Upper lobe of right lung (tissue), 1 donor: ENCODE measurements at regions not wholly inside any gene's neighbourhood (a gene's known extent, or its start where the extent isn't known, plus 50 kb on each side); places are given as distances from the start of the nearest gene placed in this dataset.

Experiments
- ATAC-seq: fragments of 200-7000 bp; cut with Tn5 transposase; one replicate; pipeline ENCODE4 v1.9.1; 2020; ENCODE audit warnings: mild to moderate bottlenecking, moderate library complexity
- DNase-seq: peaks from one replicate; pipeline ENCODE4 v3.0.0-alpha.2; 2020
- H3K27ac ChIP-seq: fragments of 200-600 bp; one replicate; pipeline ENCODE4 v1.8.0; 2022
- H3K27me3 ChIP-seq: fragments of 200-600 bp; one replicate; pipeline ENCODE4 v1.8.0; 2022; ENCODE audit warnings: mild to moderate bottlenecking
- H3K36me3 ChIP-seq: fragments of 200-600 bp; one replicate; pipeline ENCODE4 v1.8.0; 2022
- H3K4me1 ChIP-seq: fragments of 200-600 bp; one replicate; pipeline ENCODE4 v1.8.0; 2022
- H3K4me3 ChIP-seq: fragments of 200-600 bp; one replicate; pipeline ENCODE4 v1.8.0; 2022; ENCODE audit warnings: mild to moderate bottlenecking
- H3K9me3 ChIP-seq: fragments of 200-600 bp; one replicate; pipeline ENCODE4 v1.8.0; 2022
- intact Hi-C: fragments of 100-400 bp; cut with DNase I; formaldehyde crosslinking; loops from one replicate; pipeline ENCODE4 v1.11.0; 2022
- TF ChIP-seq, protein P1 (sequence below): fragments of 200-600 bp; IDR thresholded peaks from one replicate; pipeline ENCODE4 v1.8.0; 2022; ENCODE audit warnings: antibody characterized with exemption
- donor health status: DM: no; HTN: yes; CAD: no; lungs with severe emphysema.

DNA sequence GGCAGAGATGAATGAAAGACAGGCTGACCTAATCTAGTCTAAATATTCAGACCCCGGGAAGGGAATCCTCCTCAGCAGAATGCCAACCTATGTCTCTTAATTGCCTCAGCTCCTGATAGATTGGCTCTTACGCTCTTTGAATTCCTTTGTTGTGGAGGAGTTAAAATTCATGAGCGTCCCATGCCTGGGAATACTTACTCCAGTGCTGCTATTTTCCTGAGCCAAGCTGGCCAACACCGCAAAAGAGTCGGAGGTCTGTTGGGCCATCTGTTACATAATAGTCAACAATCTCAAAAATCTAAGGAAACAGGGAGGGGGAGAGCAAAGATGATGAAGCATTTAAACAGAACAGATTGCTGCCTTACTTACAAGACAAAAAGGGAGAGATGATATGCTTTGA lies 182.8 kb downstream of the ASCL1 start:
- Histone ChIP-seq H3K9me3 (no peaks in the 10 kb centered on the region), H3K36me3 (no peaks in the 10 kb centered on the region), H3K27ac (no peak overlapping the region), H3K4me1 (no peaks in the 10 kb centered on the region), H3K27me3 (no peaks in the 10 kb centered on the region), H3K4me3 (no peak overlapping the region)
- TF ChIP-seq, protein P1, sequence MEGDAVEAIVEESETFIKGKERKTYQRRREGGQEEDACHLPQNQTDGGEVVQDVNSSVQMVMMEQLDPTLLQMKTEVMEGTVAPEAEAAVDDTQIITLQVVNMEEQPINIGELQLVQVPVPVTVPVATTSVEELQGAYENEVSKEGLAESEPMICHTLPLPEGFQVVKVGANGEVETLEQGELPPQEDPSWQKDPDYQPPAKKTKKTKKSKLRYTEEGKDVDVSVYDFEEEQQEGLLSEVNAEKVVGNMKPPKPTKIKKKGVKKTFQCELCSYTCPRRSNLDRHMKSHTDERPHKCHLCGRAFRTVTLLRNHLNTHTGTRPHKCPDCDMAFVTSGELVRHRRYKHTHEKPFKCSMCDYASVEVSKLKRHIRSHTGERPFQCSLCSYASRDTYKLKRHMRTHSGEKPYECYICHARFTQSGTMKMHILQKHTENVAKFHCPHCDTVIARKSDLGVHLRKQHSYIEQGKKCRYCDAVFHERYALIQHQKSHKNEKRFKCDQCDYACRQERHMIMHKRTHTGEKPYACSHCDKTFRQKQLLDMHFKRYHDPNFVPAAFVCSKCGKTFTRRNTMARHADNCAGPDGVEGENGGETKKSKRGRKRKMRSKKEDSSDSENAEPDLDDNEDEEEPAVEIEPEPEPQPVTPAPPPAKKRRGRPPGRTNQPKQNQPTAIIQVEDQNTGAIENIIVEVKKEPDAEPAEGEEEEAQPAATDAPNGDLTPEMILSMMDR = no peak
- intact Hi-C loops = no loop called here
- no peak for ATAC-seq
- DNase-seq = no peak

DNA sequence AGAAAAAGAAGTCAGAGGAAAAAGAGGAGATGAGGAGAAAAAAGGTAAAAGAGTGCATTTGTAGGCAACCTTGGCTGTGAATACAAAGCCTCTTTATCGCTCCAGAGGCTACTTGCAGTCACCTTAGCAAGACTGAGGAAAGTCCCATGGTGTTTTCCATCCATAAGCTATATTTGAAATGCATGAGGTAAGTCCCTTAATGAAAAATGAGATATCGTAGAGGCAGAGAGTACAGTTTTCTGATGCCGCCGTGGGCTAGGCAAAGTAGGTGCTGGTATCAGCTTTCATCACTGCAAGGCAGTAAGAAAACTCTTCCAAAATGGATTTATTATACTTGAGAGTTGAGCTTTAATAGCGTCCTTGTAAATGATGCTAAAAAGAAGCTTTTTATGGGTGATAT lies 186.8 kb downstream of the ASCL1 start:
- intact Hi-C loops = no loop called here
- ATAC-seq (no peak), DNase-seq (no peak)
- Histone ChIP-seq H3K36me3 (no peaks in the 10 kb centered on the region), H3K27ac (no peak overlapping the region), H3K4me3 (no peak overlapping the region), H3K4me1 (no peaks in the 10 kb centered on the region), H3K9me3 (no peaks in the 10 kb centered on the region), H3K27me3 (no peaks in the 10 kb centered on the region)
- TF ChIP-seq, protein P1 = no peak

DNA sequence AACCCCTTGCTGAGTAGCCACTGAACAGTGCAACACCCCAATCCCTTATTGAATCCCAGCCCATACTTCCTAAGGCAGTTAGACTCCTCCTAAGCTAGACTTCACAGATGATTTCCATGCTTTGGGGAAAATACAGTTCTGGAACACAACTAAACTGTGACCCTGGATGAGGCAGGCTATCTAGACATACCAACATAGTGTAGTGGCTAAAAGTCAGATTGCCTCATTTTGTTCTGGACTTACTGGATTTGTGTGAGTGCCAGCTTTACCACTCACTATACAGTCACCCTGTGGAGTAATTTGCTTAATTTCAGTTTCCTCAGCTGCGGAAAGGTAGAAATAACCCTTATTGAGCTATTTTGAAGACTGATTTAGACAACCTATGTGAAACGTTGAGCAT lies 203.1 kb downstream of the ASCL1 start:
- intact Hi-C loops = no loop called here
- Histone ChIP-seq H3K9me3 (no peaks in the 10 kb centered on the region), H3K27me3 (no peaks in the 10 kb centered on the region), H3K27ac (no peak overlapping the region), H3K4me1 (no peaks in the 10 kb centered on the region), H3K36me3 (no peaks in the 10 kb centered on the region), H3K4me3 (no peak overlapping the region)
- TF ChIP-seq, protein P1 = no peak
- DNase-seq (no peak), ATAC-seq (no peak)

DNA sequence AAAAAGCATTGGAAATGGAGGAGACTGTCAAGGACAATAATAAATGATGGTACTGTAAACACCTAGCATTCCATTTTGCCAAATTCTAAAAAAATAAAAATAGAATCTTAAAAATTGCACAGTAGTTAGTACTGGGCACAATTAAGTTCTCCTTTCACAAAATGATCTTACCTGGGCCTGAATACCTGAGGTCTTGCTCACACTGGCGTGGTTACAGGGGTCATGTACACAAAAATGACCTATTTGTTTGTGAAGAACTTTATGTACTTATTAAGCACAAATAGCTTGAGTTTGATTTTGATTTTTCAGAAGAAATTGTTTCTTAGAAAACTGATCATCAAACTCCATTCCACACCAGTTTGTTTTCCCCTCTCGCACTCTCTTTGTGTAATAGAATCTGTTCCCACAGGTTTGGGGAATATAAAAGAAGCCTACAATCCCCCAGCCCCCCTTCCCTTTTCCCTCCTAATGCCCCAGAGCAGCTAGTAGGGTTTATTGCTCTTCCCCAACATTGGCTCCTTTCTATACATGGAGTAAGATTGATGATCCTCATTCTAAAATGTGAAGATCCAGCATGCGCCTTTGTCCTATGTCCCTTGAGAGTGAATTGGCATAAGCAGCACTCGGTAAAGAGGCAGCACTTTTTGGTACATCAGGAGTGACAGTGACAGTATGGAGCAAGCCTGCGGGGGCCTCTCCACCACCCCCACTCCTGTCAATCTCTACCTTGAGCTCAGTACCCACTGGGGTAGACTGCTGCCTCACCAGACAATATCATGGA lies 204.3 kb downstream of the ASCL1 start:
- H3K4me1 ChIP-seq = no peaks in the 10 kb centered on the region
- H3K9me3 ChIP-seq = no peaks in the 10 kb centered on the region
- intact Hi-C loops = no loop called here
- ATAC-seq (no peak), DNase-seq (no peak)
- TF ChIP-seq, protein P1 = no peak
- no peak overlapping the region for H3K27ac ChIP-seq
- no peaks in the 10 kb centered on the region for H3K27me3 ChIP-seq
- no peaks in the 10 kb centered on the region for H3K36me3 ChIP-seq
- H3K4me3 ChIP-seq = no peak overlapping the region

- Histone ChIP-seq H3K27ac (no peak overlapping the region), H3K27me3 (no peaks in the 10 kb centered on the region), H3K4me3 (no peak overlapping the region), H3K36me3 (no peaks in the 10 kb centered on the region), H3K9me3 (no peaks in the 10 kb centered on the region), H3K4me1 (no peaks in the 10 kb centered on the region)
- TF ChIP-seq, protein P1 = no peak
- intact Hi-C loops = no loop called here
- no peak for ATAC-seq
- no peak for DNase-seq
Observed at GRCh38 chr12:103166949-103167348, 209.5 kb downstream of the ASCL1 start.
